ENCODE measurements at regions not wholly inside any gene's neighbourhood (a gene's known extent, or its start where the extent isn't known, plus 50 kb on each side); places are given as distances from the start of the nearest gene placed in this dataset.
A peak's percentile ranks its signal among the peaks of the same experiment; 100 is the strongest.

DNA sequence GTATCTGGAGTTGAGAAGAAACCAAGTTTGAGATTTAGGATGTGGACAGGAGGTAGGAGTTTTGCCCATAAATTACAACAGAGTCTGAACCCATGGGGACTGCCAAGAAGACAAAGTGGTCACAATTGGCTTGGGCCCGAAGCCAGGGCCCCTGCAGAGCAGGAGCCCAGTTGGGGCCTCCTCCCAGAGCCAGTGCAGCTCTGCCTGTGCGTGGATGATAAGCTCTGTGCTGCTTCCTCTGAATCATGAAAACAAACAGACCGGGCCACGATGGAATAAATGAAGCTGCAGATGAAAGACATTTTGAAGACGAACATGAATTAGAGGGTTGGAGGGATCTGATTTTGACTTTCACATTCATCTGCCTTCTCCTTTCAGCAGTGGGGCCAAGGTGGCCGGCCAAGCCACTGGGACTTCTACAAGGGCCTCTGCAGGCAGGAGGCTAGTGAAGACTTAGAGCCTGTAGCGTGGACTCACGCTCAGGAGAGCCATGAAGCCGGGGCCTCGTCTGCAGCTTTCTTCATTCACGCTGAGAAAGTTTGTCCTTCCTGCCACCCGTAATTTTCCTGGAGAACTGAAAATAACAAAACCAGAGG lies 156.8 kb upstream of the LYZL1 start (continued):
- TF ChIP-seq, protein P1, sequence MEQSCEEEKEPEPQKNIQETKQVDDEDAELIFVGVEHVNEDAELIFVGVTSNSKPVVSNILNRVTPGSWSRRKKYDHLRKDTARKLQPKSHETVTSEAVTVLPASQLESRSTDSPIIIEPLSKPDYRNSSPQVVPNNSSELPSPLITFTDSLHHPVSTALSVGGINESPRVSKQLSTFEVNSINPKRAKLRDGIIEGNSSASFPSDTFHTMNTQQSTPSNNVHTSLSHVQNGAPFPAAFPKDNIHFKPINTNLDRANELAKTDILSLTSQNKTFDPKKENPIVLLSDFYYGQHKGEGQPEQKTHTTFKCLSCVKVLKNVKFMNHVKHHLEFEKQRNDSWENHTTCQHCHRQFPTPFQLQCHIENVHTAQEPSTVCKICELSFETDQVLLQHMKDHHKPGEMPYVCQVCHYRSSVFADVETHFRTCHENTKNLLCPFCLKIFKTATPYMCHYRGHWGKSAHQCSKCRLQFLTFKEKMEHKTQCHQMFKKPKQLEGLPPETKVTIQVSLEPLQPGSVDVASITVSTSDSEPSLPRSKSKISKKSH (CRISPR knock-in tag; IDR thresholded peaks at IDR 0.05): no peak
- TF ChIP-seq HDAC3 (IDR thresholded peaks at IDR 0.05; ENCODE audit: borderline replicate concordance, partially characterized antibody) (peak; percentile 27), NFXL1 (CRISPR knock-in tag; IDR thresholded peaks at IDR 0.05) (no peak), ZNF232 (CRISPR knock-in tag; IDR thresholded peaks at IDR 0.05) (no peak), KHSRP (IDR thresholded peaks at IDR 0.05) (no peak), CCNT2 (IDR thresholded peaks at IDR 0.05; ENCODE audit: borderline replicate concordance, extremely low read depth, insufficient read length, low read depth, low read length) (peak; percentile 91), SMAD2 (IDR thresholded peaks at IDR 0.05; ENCODE audit: low read depth, low read length) (no peak), SRF (CRISPR knock-in tag; IDR thresholded peaks at IDR 0.05) (0 out of 4 replicates have a peak, but pooled peaks of 1 of the 2 experiments have one; percentile 40), PML (IDR thresholded peaks at IDR 0.05; ENCODE audit: low read length) (peak; percentile 67; the same call in 1 of the 2 replicates), ARNT (IDR thresholded peaks at IDR 0.05) (0 out of 4 replicates have a peak, but pooled peaks of 1 of the 2 experiments have one; percentile 71), ZNF445 (CRISPR knock-in tag; IDR thresholded peaks at IDR 0.05; ENCODE audit: low read depth) (no peak), ZNF274 (IDR thresholded peaks at IDR 0.05; ENCODE audit: borderline replicate concordance, low read depth, low read length) (0 out of 2 replicates have a peak, but pooled peaks have one; percentile 40), U2AF2 (optimal IDR thresholded peaks at IDR 0.05; ENCODE audit: low read depth, low read length) (no peak), MAFG (tag; conservative IDR thresholded peaks at IDR 0.05) (no peak), RB1 (IDR thresholded peaks at IDR 0.05; ENCODE audit: low read depth) (no peak), ZNF717 (CRISPR knock-in tag; IDR thresholded peaks at IDR 0.05) (no peak), FOXK2 (conservative IDR thresholded peaks at IDR 0.05 in 1 of 2, IDR thresholded peaks at IDR 0.05 in 1 of 2; ENCODE audit: low read depth in 2 of 2) (0 out of 4 replicates have a peak, but pooled peaks of 1 of the 2 experiments have one; percentile 19), RUNX1 (IDR thresholded peaks at IDR 0.05; ENCODE audit: low read depth) (no peak), CHCHD3 (CRISPR knock-in tag; IDR thresholded peaks at IDR 0.05) (no peak), RBFOX2 (IDR thresholded peaks at IDR 0.05; ENCODE audit: low read depth, low read length) (peak; percentile 53), ZNF217 (CRISPR knock-in tag; IDR thresholded peaks at IDR 0.05) (no peak), ZEB2 (IDR thresholded peaks at IDR 0.05) (peak; percentile 13; the same call in 1 of the 2 replicates)
- TF ChIP-seq, protein P2, sequence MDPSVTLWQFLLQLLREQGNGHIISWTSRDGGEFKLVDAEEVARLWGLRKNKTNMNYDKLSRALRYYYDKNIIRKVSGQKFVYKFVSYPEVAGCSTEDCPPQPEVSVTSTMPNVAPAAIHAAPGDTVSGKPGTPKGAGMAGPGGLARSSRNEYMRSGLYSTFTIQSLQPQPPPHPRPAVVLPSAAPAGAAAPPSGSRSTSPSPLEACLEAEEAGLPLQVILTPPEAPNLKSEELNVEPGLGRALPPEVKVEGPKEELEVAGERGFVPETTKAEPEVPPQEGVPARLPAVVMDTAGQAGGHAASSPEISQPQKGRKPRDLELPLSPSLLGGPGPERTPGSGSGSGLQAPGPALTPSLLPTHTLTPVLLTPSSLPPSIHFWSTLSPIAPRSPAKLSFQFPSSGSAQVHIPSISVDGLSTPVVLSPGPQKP (CRISPR knock-in tag; IDR thresholded peaks at IDR 0.05): no peak
- TF ChIP-seq, protein P3, sequence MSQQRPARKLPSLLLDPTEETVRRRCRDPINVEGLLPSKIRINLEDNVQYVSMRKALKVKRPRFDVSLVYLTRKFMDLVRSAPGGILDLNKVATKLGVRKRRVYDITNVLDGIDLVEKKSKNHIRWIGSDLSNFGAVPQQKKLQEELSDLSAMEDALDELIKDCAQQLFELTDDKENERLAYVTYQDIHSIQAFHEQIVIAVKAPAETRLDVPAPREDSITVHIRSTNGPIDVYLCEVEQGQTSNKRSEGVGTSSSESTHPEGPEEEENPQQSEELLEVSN (IDR thresholded peaks at IDR 0.05; ENCODE audit: borderline replicate concordance in 1 of 2, extremely low read depth in 1 of 2, insufficient read depth in 1 of 2, insufficient read length in 1 of 2, low read depth in 1 of 2, low read length in 1 of 2, poor library complexity in 1 of 2, severe bottlenecking in 1 of 2): peak; percentile 5 to 32
- TF ChIP-seq, protein P4, sequence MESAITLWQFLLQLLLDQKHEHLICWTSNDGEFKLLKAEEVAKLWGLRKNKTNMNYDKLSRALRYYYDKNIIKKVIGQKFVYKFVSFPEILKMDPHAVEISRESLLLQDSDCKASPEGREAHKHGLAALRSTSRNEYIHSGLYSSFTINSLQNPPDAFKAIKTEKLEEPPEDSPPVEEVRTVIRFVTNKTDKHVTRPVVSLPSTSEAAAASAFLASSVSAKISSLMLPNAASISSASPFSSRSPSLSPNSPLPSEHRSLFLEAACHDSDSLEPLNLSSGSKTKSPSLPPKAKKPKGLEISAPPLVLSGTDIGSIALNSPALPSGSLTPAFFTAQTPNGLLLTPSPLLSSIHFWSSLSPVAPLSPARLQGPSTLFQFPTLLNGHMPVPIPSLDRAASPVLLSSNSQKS (CRISPR knock-in tag; IDR thresholded peaks at IDR 0.05): no peak
